ENCODE measurements at regions not wholly inside any gene's neighbourhood (a gene's known extent, or its start where the extent isn't known, plus 50 kb on each side); places are given as distances from the start of the nearest gene placed in this dataset.

DNA sequence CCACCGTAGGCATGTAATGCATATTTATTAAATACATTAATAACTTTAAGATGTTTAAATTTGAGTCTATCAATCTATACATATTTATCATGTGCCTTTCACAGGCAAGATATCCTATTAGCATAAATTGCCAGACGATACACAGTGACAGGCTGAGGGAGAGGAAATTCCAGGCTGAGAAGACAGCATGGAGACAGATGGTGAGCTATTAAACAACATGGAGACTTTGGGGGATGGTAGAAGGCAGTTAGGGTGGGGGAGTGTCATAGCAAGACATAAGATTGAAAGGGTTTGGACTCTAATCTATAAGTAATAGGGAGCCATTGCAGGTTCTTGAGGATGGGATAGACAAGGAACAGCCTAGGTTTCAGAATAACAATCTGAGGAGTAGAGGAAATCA is 138.5 kb downstream of the NXPE2 start:
- TF ChIP-seq, protein P1, sequence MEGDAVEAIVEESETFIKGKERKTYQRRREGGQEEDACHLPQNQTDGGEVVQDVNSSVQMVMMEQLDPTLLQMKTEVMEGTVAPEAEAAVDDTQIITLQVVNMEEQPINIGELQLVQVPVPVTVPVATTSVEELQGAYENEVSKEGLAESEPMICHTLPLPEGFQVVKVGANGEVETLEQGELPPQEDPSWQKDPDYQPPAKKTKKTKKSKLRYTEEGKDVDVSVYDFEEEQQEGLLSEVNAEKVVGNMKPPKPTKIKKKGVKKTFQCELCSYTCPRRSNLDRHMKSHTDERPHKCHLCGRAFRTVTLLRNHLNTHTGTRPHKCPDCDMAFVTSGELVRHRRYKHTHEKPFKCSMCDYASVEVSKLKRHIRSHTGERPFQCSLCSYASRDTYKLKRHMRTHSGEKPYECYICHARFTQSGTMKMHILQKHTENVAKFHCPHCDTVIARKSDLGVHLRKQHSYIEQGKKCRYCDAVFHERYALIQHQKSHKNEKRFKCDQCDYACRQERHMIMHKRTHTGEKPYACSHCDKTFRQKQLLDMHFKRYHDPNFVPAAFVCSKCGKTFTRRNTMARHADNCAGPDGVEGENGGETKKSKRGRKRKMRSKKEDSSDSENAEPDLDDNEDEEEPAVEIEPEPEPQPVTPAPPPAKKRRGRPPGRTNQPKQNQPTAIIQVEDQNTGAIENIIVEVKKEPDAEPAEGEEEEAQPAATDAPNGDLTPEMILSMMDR (conservative IDR thresholded peaks at IDR 0.05) = no peak
- no peak for TF ChIP-seq EZH2 (IDR thresholded peaks at IDR 0.05; ENCODE audit: low read depth)

Data from PC-9 (cell line).